ENCODE measurements at regions not wholly inside any gene's neighbourhood (a gene's known extent, or its start where the extent isn't known, plus 50 kb on each side); places are given as distances from the start of the nearest gene placed in this dataset.

DNA sequence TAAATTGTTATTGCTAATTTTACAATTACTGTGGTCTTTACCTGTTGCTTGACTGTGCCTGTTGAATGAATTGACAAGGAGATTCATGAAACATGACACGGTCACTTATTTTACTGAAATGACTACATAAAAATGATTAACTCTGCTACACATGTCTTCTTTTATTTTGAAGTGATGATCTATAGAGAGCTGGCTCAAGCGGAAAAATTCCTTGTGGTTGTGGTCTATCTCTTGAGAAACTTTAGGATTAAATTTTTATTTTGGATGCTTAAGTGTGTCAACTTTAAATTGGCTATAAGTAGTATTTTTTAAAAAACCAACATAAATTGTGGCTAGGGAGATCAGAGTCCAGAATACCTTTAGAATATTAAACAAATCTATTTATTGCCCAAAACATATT lies 131.8 kb upstream of the PITX2 start:
- 88 to 100% methylated on average over 2 of the region's 2 CpGs for WGBS, 2 experiments
- Histone ChIP-seq H3K27me3 (ENCODE audit: control insufficient read depth, insufficient read depth, low read length, poor library complexity, severe bottlenecking) (no peaks in the 10 kb centered on the region), H3K27ac (ENCODE audit: insufficient read depth, low read depth, low read length, poor library complexity, severe bottlenecking) (no peak overlapping the region), H3K4me3 (ENCODE audit: insufficient read depth, low read depth, low read length) (no peak overlapping the region), H3K4me1 (ENCODE audit: control insufficient read depth, insufficient read depth, low read length) (no peaks in the 10 kb centered on the region), H3K36me3 (ENCODE audit: control insufficient read depth, insufficient read depth, low read length) (no peaks in the 10 kb centered on the region), H3K9me3 (ENCODE audit: control insufficient read depth, low read length) (no peaks in the 10 kb centered on the region)

DNA sequence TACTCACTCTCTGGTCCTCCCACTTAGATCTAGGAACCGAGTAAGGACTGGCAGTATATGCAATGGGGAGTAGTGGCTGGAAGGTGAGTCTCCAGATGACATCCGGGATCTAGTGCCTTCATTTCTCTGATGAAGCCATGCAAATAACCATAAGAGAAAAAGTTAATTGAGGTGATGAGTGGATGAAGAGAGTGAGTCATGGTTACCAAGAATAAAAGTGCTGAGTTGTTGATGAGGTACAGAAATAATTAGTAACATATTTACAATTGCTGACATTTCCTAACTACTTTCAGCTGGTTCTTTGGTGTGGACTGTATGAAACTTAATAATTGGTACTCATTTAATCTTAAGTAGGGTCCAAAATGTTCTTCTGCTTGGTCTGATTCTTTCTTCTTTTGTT lies 146.7 kb upstream of the PITX2 start:
- Histone ChIP-seq H3K4me1 (ENCODE audit: control insufficient read depth, insufficient read depth, low read length) (no peaks in the 10 kb centered on the region), H3K4me3 (ENCODE audit: insufficient read depth, low read depth, low read length) (no peak overlapping the region), H3K27ac (ENCODE audit: insufficient read depth, low read depth, low read length, poor library complexity, severe bottlenecking) (no peak overlapping the region), H3K9me3 (ENCODE audit: control insufficient read depth, low read length) (no peaks in the 10 kb centered on the region), H3K27me3 (ENCODE audit: control insufficient read depth, insufficient read depth, low read length, poor library complexity, severe bottlenecking) (no peaks in the 10 kb centered on the region), H3K36me3 (ENCODE audit: control insufficient read depth, insufficient read depth, low read length) (no peaks in the 10 kb centered on the region)
- 100% methylated on average over 1 of the region's 2 CpGs for WGBS, 2 experiments

DNA sequence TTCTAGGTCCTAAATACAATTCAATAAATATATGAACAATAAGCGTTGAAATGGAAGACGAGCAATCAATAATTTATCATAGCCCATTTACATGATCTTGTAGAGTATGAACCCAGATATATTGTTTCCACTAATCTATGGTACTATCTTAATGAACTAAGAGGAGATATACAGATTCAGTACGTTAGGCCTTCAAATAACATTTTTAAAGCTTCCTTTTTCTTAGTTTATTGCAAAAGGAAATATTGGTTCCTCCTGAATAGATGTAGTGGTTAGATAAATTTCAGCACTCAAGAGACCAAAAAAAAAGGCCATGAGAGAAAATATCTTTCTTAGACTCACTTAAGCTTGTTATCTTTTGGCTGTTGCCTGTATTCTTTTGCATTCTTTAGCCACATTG lies 147.5 kb upstream of the PITX2 start:
- Histone ChIP-seq H3K9me3 (ENCODE audit: control insufficient read depth, low read length) (no peaks in the 10 kb centered on the region), H3K27ac (ENCODE audit: insufficient read depth, low read depth, low read length, poor library complexity, severe bottlenecking) (no peak overlapping the region), H3K27me3 (ENCODE audit: control insufficient read depth, insufficient read depth, low read length, poor library complexity, severe bottlenecking) (no peaks in the 10 kb centered on the region), H3K4me3 (ENCODE audit: insufficient read depth, low read depth, low read length) (no peak overlapping the region), H3K36me3 (ENCODE audit: control insufficient read depth, insufficient read depth, low read length) (no peaks in the 10 kb centered on the region), H3K4me1 (ENCODE audit: control insufficient read depth, insufficient read depth, low read length) (no peaks in the 10 kb centered on the region)
- WGBS, 2 experiments = 100% methylated on average over 3 of the region's 3 CpGs; no CpG with 5 or more reads in 1 of the 2 experiments

DNA sequence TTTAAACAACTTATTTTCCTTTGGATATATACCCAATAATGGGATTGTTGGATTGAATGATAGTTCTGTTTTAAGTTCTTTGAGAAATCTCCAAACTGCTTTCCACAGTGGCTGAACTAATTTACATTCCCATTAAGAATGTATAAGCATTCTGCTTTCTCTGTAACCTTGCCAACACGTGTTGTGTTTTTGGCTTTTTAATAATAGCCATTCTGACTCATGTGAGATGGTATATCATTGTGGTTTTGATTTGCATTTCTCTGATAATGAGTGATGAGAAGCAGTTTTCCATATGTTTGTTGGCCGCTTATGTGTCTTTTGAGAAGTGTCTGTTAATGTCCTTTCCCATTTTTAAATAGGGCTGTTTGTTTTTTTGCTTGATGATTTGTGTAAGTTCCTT lies 155.6 kb upstream of the PITX2 start:
- H3K9me3 ChIP-seq (ENCODE audit: control insufficient read depth, low read length) = no peaks in the 10 kb centered on the region
- H3K4me3 ChIP-seq (ENCODE audit: insufficient read depth, low read depth, low read length) = no peak overlapping the region
- no peak overlapping the region for H3K27ac ChIP-seq (ENCODE audit: insufficient read depth, low read depth, low read length, poor library complexity, severe bottlenecking)
- 79 to 89% methylated on average over 2 of the region's 2 CpGs for WGBS, 2 experiments
- H3K36me3 ChIP-seq (ENCODE audit: control insufficient read depth, insufficient read depth, low read length) = no peaks in the 10 kb centered on the region
- no peaks in the 10 kb centered on the region for H3K27me3 ChIP-seq (ENCODE audit: control insufficient read depth, insufficient read depth, low read length, poor library complexity, severe bottlenecking)
- no peaks in the 10 kb centered on the region for H3K4me1 ChIP-seq (ENCODE audit: control insufficient read depth, insufficient read depth, low read length)

DNA sequence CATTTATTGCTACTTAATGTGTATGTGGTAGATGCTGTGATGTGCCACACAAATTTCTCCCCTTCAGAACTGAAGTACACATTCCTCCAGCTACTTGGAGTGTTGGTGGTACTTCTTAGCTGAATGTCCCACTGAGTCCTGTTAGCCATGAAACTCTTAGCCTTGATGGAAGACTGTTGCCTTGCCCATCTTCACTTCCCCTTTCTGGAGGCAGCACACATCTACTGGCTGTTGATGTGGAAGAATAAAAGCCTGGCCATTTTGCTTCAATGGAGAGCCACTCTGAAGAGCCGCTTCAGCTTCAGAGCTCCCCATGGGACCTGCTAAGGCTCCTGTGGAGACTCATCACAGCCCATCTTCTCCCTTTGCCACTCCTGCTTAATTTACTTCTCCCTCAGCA lies 157.7 kb upstream of the PITX2 start:
- no peaks in the 10 kb centered on the region for H3K4me1 ChIP-seq (ENCODE audit: control insufficient read depth, insufficient read depth, low read length)
- H3K9me3 ChIP-seq (ENCODE audit: control insufficient read depth, low read length) = no peaks in the 10 kb centered on the region

DNA sequence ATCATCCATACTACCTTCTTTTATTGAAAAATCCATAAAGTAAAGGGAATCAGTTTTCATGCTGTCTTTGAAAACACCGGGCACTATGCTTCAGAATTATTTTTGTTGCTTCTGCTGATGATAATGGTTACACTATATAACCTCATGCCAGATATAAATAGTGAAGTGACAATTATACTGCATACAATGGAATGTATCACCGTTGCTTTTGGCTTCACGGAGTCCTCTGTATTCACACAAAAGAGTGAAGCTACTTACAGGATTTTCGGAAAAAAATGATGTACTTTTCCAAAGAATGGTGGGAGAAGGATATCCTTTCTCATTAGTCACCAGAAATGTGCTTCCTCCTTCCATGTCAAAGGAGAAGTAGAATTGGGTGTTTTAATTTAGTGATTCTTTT lies 159.1 kb upstream of the PITX2 start:
- no peaks in the 10 kb centered on the region for H3K9me3 ChIP-seq (ENCODE audit: control insufficient read depth, low read length)
- no peak overlapping the region for H3K27ac ChIP-seq (ENCODE audit: insufficient read depth, low read depth, low read length, poor library complexity, severe bottlenecking)
- no peaks in the 10 kb centered on the region for H3K36me3 ChIP-seq (ENCODE audit: control insufficient read depth, insufficient read depth, low read length)
- 96 to 97% methylated on average over 3 to 4 of the region's 4 CpGs for WGBS, 2 experiments
- no peaks in the 10 kb centered on the region for H3K4me1 ChIP-seq (ENCODE audit: control insufficient read depth, insufficient read depth, low read length)
- H3K4me3 ChIP-seq (ENCODE audit: insufficient read depth, low read depth, low read length) = no peak overlapping the region
- no peaks in the 10 kb centered on the region for H3K27me3 ChIP-seq (ENCODE audit: control insufficient read depth, insufficient read depth, low read length, poor library complexity, severe bottlenecking)

More for the DNA sequence above, 157.7 kb upstream of the PITX2 start:
- Histone ChIP-seq H3K27ac (ENCODE audit: insufficient read depth, low read depth, low read length, poor library complexity, severe bottlenecking) (no peak overlapping the region), H3K4me3 (ENCODE audit: insufficient read depth, low read depth, low read length) (no peak overlapping the region), H3K27me3 (ENCODE audit: control insufficient read depth, insufficient read depth, low read length, poor library complexity, severe bottlenecking) (no peaks in the 10 kb centered on the region), H3K36me3 (ENCODE audit: control insufficient read depth, insufficient read depth, low read length) (no peaks in the 10 kb centered on the region)
- WGBS, 2 experiments = 89 to 95% methylated on average over 1 of the region's 1 CpG

DNA sequence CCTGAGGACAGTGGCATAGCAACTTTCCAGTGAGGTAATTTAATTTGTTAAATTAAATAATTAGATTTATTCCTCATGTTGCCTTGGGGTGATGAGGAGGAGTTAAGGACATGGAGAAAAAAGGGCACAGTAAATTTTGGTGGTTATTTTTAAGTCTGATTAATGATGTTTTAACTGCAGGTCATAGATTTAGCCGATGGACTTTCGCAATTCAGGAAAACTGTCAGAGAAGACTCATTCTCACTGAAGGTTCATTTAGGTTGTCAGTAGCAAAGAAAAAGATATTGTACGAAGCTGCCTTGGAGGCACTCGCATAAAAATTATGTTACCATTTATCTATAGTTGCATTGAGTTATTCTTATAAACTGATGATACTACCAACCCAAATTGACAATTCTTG lies 164.2 kb upstream of the PITX2 start:
- 92 to 96% methylated on average over 2 to 3 of the region's 4 CpGs for WGBS, 2 experiments
- H3K9me3 ChIP-seq (ENCODE audit: control insufficient read depth, low read length) = no peaks in the 10 kb centered on the region
- H3K4me3 ChIP-seq (ENCODE audit: insufficient read depth, low read depth, low read length) = no peak overlapping the region
- H3K36me3 ChIP-seq (ENCODE audit: control insufficient read depth, insufficient read depth, low read length) = no peaks in the 10 kb centered on the region
- no peaks in the 10 kb centered on the region for H3K4me1 ChIP-seq (ENCODE audit: control insufficient read depth, insufficient read depth, low read length)
- no peak overlapping the region for H3K27ac ChIP-seq (ENCODE audit: insufficient read depth, low read depth, low read length, poor library complexity, severe bottlenecking)
- no peaks in the 10 kb centered on the region for H3K27me3 ChIP-seq (ENCODE audit: control insufficient read depth, insufficient read depth, low read length, poor library complexity, severe bottlenecking)

DNA sequence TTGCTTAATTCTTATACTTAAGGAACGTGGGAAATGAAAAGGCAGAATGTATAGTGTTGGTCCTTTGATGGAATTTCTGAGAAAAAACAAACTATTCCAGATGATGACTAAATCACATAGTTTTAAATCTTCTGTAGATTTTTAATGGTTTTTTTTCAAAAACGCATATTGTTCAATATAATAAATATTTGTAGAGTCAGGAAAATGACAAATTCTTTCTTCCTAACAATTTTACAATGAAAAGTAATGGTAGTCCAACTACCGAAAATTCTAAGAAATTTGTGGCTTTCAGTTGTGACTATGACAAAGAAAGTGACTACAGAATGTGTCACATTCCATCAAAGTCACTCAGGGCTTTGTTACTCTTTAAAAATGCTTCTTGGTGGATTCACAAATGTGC lies 164.8 kb upstream of the PITX2 start:
- WGBS, 2 experiments = 56 to 88% methylated on average over 1 to 2 of the region's 3 CpGs
- Histone ChIP-seq H3K4me1 (ENCODE audit: control insufficient read depth, insufficient read depth, low read length) (no peaks in the 10 kb centered on the region), H3K27me3 (ENCODE audit: control insufficient read depth, insufficient read depth, low read length, poor library complexity, severe bottlenecking) (no peaks in the 10 kb centered on the region), H3K4me3 (ENCODE audit: insufficient read depth, low read depth, low read length) (no peak overlapping the region), H3K27ac (ENCODE audit: insufficient read depth, low read depth, low read length, poor library complexity, severe bottlenecking) (no peak overlapping the region), H3K9me3 (ENCODE audit: control insufficient read depth, low read length) (no peaks in the 10 kb centered on the region), H3K36me3 (ENCODE audit: control insufficient read depth, insufficient read depth, low read length) (no peaks in the 10 kb centered on the region)

DNA sequence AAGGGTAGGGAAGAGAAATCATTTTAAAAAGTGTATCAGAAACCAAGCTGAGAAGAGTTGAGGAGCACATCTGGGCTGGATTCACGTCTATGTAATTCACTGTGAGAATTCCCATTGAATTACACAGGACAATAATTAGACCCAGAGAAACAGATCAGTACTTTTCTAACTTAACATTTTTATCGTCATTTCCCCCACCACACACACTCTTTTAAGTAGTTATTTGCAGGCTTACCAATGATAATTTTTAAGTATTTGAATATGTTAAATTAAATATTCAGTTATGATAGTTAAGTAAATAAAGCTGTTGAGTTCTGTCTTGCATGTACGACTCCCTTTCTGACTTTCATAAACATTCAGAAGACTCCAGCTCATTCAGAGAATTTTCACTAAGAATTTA lies 165.4 kb upstream of the PITX2 start:
- Histone ChIP-seq H3K36me3 (ENCODE audit: control insufficient read depth, insufficient read depth, low read length) (no peaks in the 10 kb centered on the region), H3K27me3 (ENCODE audit: control insufficient read depth, insufficient read depth, low read length, poor library complexity, severe bottlenecking) (no peaks in the 10 kb centered on the region), H3K4me3 (ENCODE audit: insufficient read depth, low read depth, low read length) (no peak overlapping the region), H3K4me1 (ENCODE audit: control insufficient read depth, insufficient read depth, low read length) (peaks cover 3% of the 10 kb centered on the region), H3K9me3 (ENCODE audit: control insufficient read depth, low read length) (no peaks in the 10 kb centered on the region), H3K27ac (ENCODE audit: insufficient read depth, low read depth, low read length, poor library complexity, severe bottlenecking) (no peak overlapping the region)
- 86 to 100% methylated on average over 1 to 3 of the region's 3 CpGs for WGBS, 2 experiments

DNA sequence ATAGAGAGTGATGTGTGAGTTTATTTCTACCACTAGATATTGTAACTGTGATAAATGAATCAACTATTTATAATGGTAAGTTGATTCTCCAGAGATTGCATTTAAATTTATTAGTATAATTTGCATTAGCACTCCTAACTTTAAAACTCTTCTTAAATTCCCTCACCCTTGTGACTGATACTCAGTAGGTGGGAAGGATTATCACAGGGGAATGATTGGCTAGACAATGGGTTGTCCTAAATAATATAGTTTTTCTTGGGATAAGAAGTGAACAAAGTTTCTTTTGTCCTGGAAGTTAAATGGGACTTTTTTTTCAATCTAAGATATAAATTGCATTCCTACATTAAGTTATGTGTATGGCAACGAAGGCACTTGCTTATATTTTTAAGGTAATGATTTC lies 169.2 kb upstream of the PITX2 start:
- 70 to 89% methylated on average over 1 of the region's 1 CpG for WGBS, 2 experiments
- Histone ChIP-seq H3K27ac (ENCODE audit: insufficient read depth, low read depth, low read length, poor library complexity, severe bottlenecking) (no peak overlapping the region), H3K9me3 (ENCODE audit: control insufficient read depth, low read length) (no peaks in the 10 kb centered on the region), H3K27me3 (ENCODE audit: control insufficient read depth, insufficient read depth, low read length, poor library complexity, severe bottlenecking) (no peaks in the 10 kb centered on the region), H3K4me1 (ENCODE audit: control insufficient read depth, insufficient read depth, low read length) (peaks cover 17% of the 10 kb centered on the region), H3K36me3 (ENCODE audit: control insufficient read depth, insufficient read depth, low read length) (no peaks in the 10 kb centered on the region), H3K4me3 (ENCODE audit: insufficient read depth, low read depth, low read length) (no peak overlapping the region)

DNA sequence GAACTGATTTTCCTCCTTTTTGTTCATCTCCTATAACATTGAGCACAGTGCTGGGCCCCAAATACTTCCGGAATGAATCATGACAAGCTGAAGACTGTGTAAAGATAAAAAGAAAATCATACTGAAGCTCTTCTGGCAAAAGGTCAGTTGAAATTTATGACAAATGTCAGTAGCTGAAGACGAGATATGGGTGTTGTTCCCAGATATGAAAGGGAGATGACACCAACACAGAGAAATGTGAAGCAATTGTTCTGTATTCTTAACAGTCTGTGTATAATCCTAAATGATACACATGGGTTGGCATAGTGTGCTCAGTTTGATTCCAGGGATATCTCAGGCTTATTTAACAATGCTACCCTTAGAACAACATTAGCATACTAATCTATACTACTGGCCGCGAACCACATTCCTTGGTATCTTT lies 170.5 kb upstream of the PITX2 start:
- H3K27ac ChIP-seq (ENCODE audit: insufficient read depth, low read depth, low read length, poor library complexity, severe bottlenecking) = no peak overlapping the region

More for the DNA sequence above, 170.5 kb upstream of the PITX2 start:
- no peaks in the 10 kb centered on the region for H3K36me3 ChIP-seq (ENCODE audit: control insufficient read depth, insufficient read depth, low read length)
- no peaks in the 10 kb centered on the region for H3K9me3 ChIP-seq (ENCODE audit: control insufficient read depth, low read length)
- no peaks in the 10 kb centered on the region for H3K27me3 ChIP-seq (ENCODE audit: control insufficient read depth, insufficient read depth, low read length, poor library complexity, severe bottlenecking)
- WGBS, 2 experiments = 88 to 89% methylated on average over 2 to 4 of the region's 4 CpGs
- no peak overlapping the region for H3K4me3 ChIP-seq (ENCODE audit: insufficient read depth, low read depth, low read length)
- peaks cover 17% of the 10 kb centered on the region for H3K4me1 ChIP-seq (ENCODE audit: control insufficient read depth, insufficient read depth, low read length)
